ENCODE measurements at regions not wholly inside any gene's neighbourhood (a gene's known extent, or its start where the extent isn't known, plus 50 kb on each side); places are given as distances from the start of the nearest gene placed in this dataset.

DNA sequence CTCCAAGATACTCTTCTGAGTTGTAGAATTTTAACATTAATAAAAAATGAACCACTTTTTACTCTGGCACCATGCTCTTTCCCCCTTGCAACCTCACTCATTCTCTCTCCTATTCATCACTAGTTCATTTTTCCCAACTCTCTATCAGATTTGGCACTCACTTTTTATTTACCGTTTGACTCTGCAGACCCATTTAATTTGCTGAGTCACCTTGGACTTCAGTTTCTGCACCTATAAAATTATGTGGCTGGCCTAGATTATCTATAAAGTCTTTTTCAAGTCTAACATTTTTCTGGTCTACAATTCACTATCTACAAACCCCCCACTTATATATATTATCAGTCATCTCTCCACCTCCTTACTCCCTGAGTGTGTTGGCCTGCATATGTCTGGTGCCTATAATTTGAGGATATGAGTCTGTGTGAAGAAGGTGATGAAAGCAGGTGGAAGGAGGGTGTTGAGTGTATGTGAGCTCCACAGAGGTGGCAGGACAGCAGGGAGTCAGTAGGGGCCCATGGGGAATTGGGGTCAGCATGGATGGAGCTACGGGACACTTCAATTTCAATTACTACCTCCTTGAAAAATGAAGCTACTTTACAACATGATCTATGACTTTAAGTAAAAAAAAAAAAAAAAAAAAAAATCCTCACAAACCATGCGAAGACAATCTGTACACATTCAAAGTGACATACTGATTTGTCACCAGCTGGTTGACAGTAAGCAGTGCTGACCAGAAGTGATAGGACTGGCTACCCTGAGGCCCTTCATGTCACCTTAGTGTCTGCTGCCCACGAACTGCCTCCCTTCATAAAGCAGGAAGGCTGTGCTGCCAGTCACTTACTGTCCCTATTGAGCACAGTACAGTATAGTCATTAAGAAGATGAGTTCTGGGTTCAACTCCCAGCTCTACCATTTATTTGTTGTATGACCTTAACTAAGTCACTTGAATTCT lies 334.2 kb upstream of the IL12A start:
- Histone ChIP-seq H3K9ac (ENCODE audit: low read depth in 1 of 2, low read length in 2 of 2) (no peak overlapping the region), H3K9me3 (ENCODE audit: control insufficient read depth in 1 of 2, low read length in 2 of 2) (no peaks in the 10 kb centered on the region)

GRCh38 chr3:159655202-159655601 lies 333.4 kb upstream of the IL12A start:
- Histone ChIP-seq H3K4me3 (ENCODE audit: low read depth in 1 of 2, low read length in 2 of 2) (no peak overlapping the region), H3K36me3 (ENCODE audit: control insufficient read depth in 1 of 2, insufficient read depth in 2 of 2, low read length in 2 of 2) (no peaks in the 10 kb centered on the region), H3K9ac (ENCODE audit: low read depth in 1 of 2, low read length in 2 of 2) (no peak overlapping the region), H3K9me3 (ENCODE audit: control insufficient read depth in 1 of 2, low read length in 2 of 2) (no peaks in the 10 kb centered on the region), H3K27ac (ENCODE audit: low read depth, low read length) (no peak overlapping the region), H3K4me1 (ENCODE audit: control insufficient read depth in 1 of 2, insufficient read depth in 2 of 2, low read length in 2 of 2) (no peaks in the 10 kb centered on the region), H3K27me3 (ENCODE audit: control insufficient read depth in 1 of 2, insufficient read depth in 2 of 2, low read length in 2 of 2) (no peaks in the 10 kb centered on the region)

More for the DNA sequence above, 334.2 kb upstream of the IL12A start:
- H3K27me3 ChIP-seq (ENCODE audit: control insufficient read depth in 1 of 2, insufficient read depth in 2 of 2, low read length in 2 of 2) = no peaks in the 10 kb centered on the region
- H3K4me3 ChIP-seq (ENCODE audit: low read depth in 1 of 2, low read length in 2 of 2) = no peak overlapping the region
- H3K36me3 ChIP-seq (ENCODE audit: control insufficient read depth in 1 of 2, insufficient read depth in 2 of 2, low read length in 2 of 2) = no peaks in the 10 kb centered on the region
- H3K27ac ChIP-seq (ENCODE audit: low read depth, low read length) = no peak overlapping the region
- H3K4me1 ChIP-seq (ENCODE audit: control insufficient read depth in 1 of 2, insufficient read depth in 2 of 2, low read length in 2 of 2) = no peaks in the 10 kb centered on the region

GRCh38 chr3:159657176-159657575 lies 331.5 kb upstream of the IL12A start:
- no peak overlapping the region for H3K4me3 ChIP-seq (ENCODE audit: low read depth in 1 of 2, low read length in 2 of 2)
- H3K27me3 ChIP-seq (ENCODE audit: control insufficient read depth in 1 of 2, insufficient read depth in 2 of 2, low read length in 2 of 2) = no peaks in the 10 kb centered on the region
- no peak overlapping the region for H3K9ac ChIP-seq (ENCODE audit: low read depth in 1 of 2, low read length in 2 of 2)
- H3K4me1 ChIP-seq (ENCODE audit: control insufficient read depth in 1 of 2, insufficient read depth in 2 of 2, low read length in 2 of 2) = no peaks in the 10 kb centered on the region
- no peak overlapping the region for H3K27ac ChIP-seq (ENCODE audit: low read depth, low read length)
- H3K36me3 ChIP-seq (ENCODE audit: control insufficient read depth in 1 of 2, insufficient read depth in 2 of 2, low read length in 2 of 2) = no peaks in the 10 kb centered on the region
- H3K9me3 ChIP-seq (ENCODE audit: control insufficient read depth in 1 of 2, low read length in 2 of 2) = no peaks in the 10 kb centered on the region

DNA sequence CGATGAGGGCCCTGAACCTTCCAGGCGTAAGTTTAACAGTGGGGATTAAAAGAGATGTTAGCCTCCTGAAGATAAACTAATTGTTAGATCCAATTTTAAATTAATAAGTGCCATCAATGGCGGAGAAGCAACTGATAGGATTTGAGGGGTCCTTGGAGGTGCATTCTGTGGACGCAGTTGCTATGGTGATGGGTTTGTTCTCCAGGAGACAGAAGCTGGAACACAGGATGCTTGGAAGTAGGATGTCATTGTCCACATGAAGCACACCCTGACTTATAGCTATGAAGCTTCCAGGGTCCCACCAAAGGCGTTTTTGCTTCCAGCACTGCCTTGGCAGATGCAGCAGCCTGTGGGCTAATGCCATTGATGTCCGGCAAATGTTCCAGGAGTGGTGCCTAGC lies 331.0 kb upstream of the IL12A start:
- Histone ChIP-seq H3K4me1 (ENCODE audit: control insufficient read depth in 1 of 2, insufficient read depth in 2 of 2, low read length in 2 of 2) (no peaks in the 10 kb centered on the region), H3K9ac (ENCODE audit: low read depth in 1 of 2, low read length in 2 of 2) (no peak overlapping the region), H3K27ac (ENCODE audit: low read depth, low read length) (no peak overlapping the region), H3K9me3 (ENCODE audit: control insufficient read depth in 1 of 2, low read length in 2 of 2) (no peaks in the 10 kb centered on the region), H3K4me3 (ENCODE audit: low read depth in 1 of 2, low read length in 2 of 2) (no peak overlapping the region), H3K27me3 (ENCODE audit: control insufficient read depth in 1 of 2, insufficient read depth in 2 of 2, low read length in 2 of 2) (no peaks in the 10 kb centered on the region), H3K36me3 (ENCODE audit: control insufficient read depth in 1 of 2, insufficient read depth in 2 of 2, low read length in 2 of 2) (no peaks in the 10 kb centered on the region)

DNA sequence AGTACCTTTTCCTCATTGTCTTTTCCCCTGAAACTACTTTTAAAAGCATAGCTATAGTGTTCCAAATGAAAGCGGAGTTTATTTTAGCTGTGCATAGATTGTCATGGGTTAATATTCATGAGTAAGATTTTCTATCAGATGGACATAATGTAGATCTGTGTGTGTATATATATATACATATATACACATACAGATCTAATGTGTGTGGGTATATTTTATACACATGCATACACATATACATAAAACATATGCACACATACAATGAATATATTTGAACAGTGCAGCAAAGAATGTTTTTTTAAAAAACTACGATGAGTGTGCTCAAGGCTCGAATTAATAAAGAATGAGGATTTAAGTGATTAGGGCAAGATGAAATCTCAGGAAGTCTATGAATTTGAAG lies 328.3 kb upstream of the IL12A start:
- Histone ChIP-seq H3K9me3 (ENCODE audit: control insufficient read depth in 1 of 2, low read length in 2 of 2) (no peaks in the 10 kb centered on the region), H3K4me3 (ENCODE audit: low read depth in 1 of 2, low read length in 2 of 2) (no peak overlapping the region), H3K27me3 (ENCODE audit: control insufficient read depth in 1 of 2, insufficient read depth in 2 of 2, low read length in 2 of 2) (no peaks in the 10 kb centered on the region), H3K4me1 (ENCODE audit: control insufficient read depth in 1 of 2, insufficient read depth in 2 of 2, low read length in 2 of 2) (no peaks in the 10 kb centered on the region), H3K9ac (ENCODE audit: low read depth in 1 of 2, low read length in 2 of 2) (no peak overlapping the region), H3K27ac (ENCODE audit: low read depth, low read length) (no peak overlapping the region), H3K36me3 (ENCODE audit: control insufficient read depth in 1 of 2, insufficient read depth in 2 of 2, low read length in 2 of 2) (no peaks in the 10 kb centered on the region)

GRCh38 chr3:159660901-159661300 lies 327.7 kb upstream of the IL12A start:
- Histone ChIP-seq H3K4me1 (ENCODE audit: control insufficient read depth in 1 of 2, insufficient read depth in 2 of 2, low read length in 2 of 2) (no peaks in the 10 kb centered on the region), H3K27me3 (ENCODE audit: control insufficient read depth in 1 of 2, insufficient read depth in 2 of 2, low read length in 2 of 2) (no peaks in the 10 kb centered on the region), H3K36me3 (ENCODE audit: control insufficient read depth in 1 of 2, insufficient read depth in 2 of 2, low read length in 2 of 2) (no peaks in the 10 kb centered on the region), H3K9ac (ENCODE audit: low read depth in 1 of 2, low read length in 2 of 2) (no peak overlapping the region), H3K27ac (ENCODE audit: low read depth, low read length) (no peak overlapping the region), H3K4me3 (ENCODE audit: low read depth in 1 of 2, low read length in 2 of 2) (no peak overlapping the region), H3K9me3 (ENCODE audit: control insufficient read depth in 1 of 2, low read length in 2 of 2) (no peaks in the 10 kb centered on the region)

DNA sequence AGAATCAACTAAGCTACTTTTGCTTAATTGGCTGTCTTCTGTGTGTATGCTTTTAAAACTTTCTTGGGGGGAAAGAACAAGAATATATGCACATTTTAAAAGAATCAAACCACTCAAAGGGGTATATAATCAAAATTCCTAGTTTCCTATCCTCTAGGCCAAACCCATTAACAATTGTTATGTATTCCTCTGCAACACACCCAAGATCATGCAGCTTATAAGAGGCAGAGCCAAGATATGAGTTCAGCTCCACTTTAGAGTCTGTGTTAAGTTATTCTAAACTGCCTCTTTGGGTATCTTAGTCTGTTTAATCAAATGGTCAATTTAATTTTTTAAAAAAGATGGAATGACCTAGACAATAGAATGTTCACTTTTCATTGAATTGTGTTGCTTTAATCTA lies 326.1 kb upstream of the IL12A start:
- Histone ChIP-seq H3K27me3 (ENCODE audit: control insufficient read depth in 1 of 2, insufficient read depth in 2 of 2, low read length in 2 of 2) (no peaks in the 10 kb centered on the region), H3K27ac (ENCODE audit: low read depth, low read length) (no peak overlapping the region), H3K9ac (ENCODE audit: low read depth in 1 of 2, low read length in 2 of 2) (no peak overlapping the region), H3K36me3 (ENCODE audit: control insufficient read depth in 1 of 2, insufficient read depth in 2 of 2, low read length in 2 of 2) (no peaks in the 10 kb centered on the region), H3K4me1 (ENCODE audit: control insufficient read depth in 1 of 2, insufficient read depth in 2 of 2, low read length in 2 of 2) (no peaks in the 10 kb centered on the region), H3K4me3 (ENCODE audit: low read depth in 1 of 2, low read length in 2 of 2) (no peak overlapping the region), H3K9me3 (ENCODE audit: control insufficient read depth in 1 of 2, low read length in 2 of 2) (no peaks in the 10 kb centered on the region)

DNA sequence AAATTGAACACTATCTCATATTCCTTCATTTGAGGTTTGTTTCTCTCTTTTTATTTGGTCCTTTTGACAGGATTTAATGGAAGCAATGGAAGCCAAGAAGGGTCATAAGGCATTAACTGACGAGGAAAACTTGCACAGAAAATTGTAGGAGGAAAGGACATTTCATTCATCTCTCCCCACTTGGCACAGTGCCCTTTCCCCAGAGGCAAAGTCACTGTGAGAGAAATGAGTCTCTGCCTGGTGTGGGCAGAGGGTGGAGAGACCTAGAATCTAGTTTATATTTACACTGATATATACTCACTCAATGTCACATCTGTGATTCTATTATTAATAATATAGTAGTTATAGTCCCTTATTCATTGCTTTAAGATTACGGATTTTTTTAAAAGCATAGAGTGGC lies 324.6 kb upstream of the IL12A start:
- Histone ChIP-seq H3K27me3 (ENCODE audit: control insufficient read depth in 1 of 2, insufficient read depth in 2 of 2, low read length in 2 of 2) (no peaks in the 10 kb centered on the region), H3K9me3 (ENCODE audit: control insufficient read depth in 1 of 2, low read length in 2 of 2) (no peaks in the 10 kb centered on the region)

GRCh38 chr3:159664653-159665052 lies 324.0 kb upstream of the IL12A start:
- Histone ChIP-seq H3K27me3 (ENCODE audit: control insufficient read depth in 1 of 2, insufficient read depth in 2 of 2, low read length in 2 of 2) (no peaks in the 10 kb centered on the region), H3K27ac (ENCODE audit: low read depth, low read length) (no peak overlapping the region), H3K9me3 (ENCODE audit: control insufficient read depth in 1 of 2, low read length in 2 of 2) (no peaks in the 10 kb centered on the region), H3K36me3 (ENCODE audit: control insufficient read depth in 1 of 2, insufficient read depth in 2 of 2, low read length in 2 of 2) (no peaks in the 10 kb centered on the region), H3K9ac (ENCODE audit: low read depth in 1 of 2, low read length in 2 of 2) (no peak overlapping the region), H3K4me1 (ENCODE audit: control insufficient read depth in 1 of 2, insufficient read depth in 2 of 2, low read length in 2 of 2) (no peaks in the 10 kb centered on the region), H3K4me3 (ENCODE audit: low read depth in 1 of 2, low read length in 2 of 2) (no peak overlapping the region)

More for the DNA sequence above, 324.6 kb upstream of the IL12A start:
- Histone ChIP-seq H3K4me1 (ENCODE audit: control insufficient read depth in 1 of 2, insufficient read depth in 2 of 2, low read length in 2 of 2) (no peaks in the 10 kb centered on the region), H3K27ac (ENCODE audit: low read depth, low read length) (no peak overlapping the region), H3K4me3 (ENCODE audit: low read depth in 1 of 2, low read length in 2 of 2) (no peak overlapping the region), H3K36me3 (ENCODE audit: control insufficient read depth in 1 of 2, insufficient read depth in 2 of 2, low read length in 2 of 2) (no peaks in the 10 kb centered on the region), H3K9ac (ENCODE audit: low read depth in 1 of 2, low read length in 2 of 2) (no peak overlapping the region)

GRCh38 chr3:159667261-159667660 lies 321.4 kb upstream of the IL12A start:
- H3K9me3 ChIP-seq (ENCODE audit: control insufficient read depth in 1 of 2, low read length in 2 of 2) = no peaks in the 10 kb centered on the region
- no peak overlapping the region for H3K9ac ChIP-seq (ENCODE audit: low read depth in 1 of 2, low read length in 2 of 2)
- no peak overlapping the region for H3K4me3 ChIP-seq (ENCODE audit: low read depth in 1 of 2, low read length in 2 of 2)
- H3K4me1 ChIP-seq (ENCODE audit: control insufficient read depth in 1 of 2, insufficient read depth in 2 of 2, low read length in 2 of 2) = no peaks in the 10 kb centered on the region
- no peak overlapping the region for H3K27ac ChIP-seq (ENCODE audit: low read depth, low read length)
- H3K27me3 ChIP-seq (ENCODE audit: control insufficient read depth in 1 of 2, insufficient read depth in 2 of 2, low read length in 2 of 2) = no peaks in the 10 kb centered on the region
- H3K36me3 ChIP-seq (ENCODE audit: control insufficient read depth in 1 of 2, insufficient read depth in 2 of 2, low read length in 2 of 2) = no peaks in the 10 kb centered on the region
